GM19324 (cell line): ENCODE measurements at regions not wholly inside any gene's neighbourhood (a gene's known extent, or its start where the extent isn't known, plus 50 kb on each side); places are given as distances from the start of the nearest gene placed in this dataset.
"Not testable (repeated sequence)": the region's sequence is repeated elsewhere in the genome, so short reads cannot be mapped to it uniquely, and the experiment has no call there.

Experiments
- ATAC-seq: cut with Tn5 transposase; IDR thresholded peaks from one replicate; pipeline ENCODE4 v1.9.1; 2021; ENCODE audit warnings: mild to moderate bottlenecking, moderate library complexity; ENCODE audit not compliant: unreplicated experiment, low FRiP score

GRCh38 chr5:29262339-29263123 lies 1931.0 kb upstream of the CDH6 start:
- no peak for ATAC-seq

- ATAC-seq = no peak
These were observed 1932.3 kb upstream of the CDH6 start for GRCh38 chr5:29261213-29261612.

DNA sequence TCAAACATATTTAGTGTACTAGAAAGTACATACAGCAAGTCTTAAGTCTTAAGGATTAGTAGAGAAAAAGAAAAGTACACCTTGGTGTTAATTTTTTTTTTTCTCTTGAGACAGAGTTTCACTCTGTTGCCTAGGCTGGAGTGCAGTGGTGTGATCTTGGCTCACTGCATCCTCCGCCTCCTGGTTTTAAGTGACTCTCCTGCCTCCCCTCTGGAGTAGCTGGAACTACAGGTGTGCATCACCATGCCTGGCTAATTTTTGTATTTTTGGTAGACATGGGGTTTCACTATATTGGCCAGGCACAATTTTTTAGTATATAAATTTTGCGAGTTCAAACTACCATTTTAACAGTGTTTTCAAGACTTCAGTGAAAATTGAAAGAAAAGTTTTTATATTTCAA lies 1941.1 kb upstream of the CDH6 start:
- no peak for ATAC-seq

GRCh38 chr5:29247346-29248028 lies 1946.0 kb upstream of the CDH6 start:
- ATAC-seq = no peak

- ATAC-seq = no peak
These were observed 1953.1 kb upstream of the CDH6 start for GRCh38 chr5:29240379-29240778.

DNA sequence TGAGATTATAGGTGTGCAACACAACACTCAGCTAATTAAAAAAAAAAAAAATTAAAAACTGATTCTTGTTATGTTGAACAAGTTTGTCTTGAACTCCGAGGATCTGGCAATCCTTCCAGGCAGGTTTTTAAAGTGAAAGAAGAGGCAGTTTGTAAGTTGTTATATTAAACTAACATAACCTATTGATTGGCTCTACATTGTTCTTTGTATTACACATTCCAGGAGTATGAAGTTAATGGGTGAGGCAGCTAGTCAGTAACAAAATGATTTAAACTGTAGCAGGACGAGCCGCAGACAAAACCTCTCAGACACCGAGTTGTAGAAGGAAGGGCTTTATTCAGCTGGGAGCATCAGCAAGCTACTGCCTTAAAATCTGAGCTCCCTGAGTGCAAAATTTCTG lies 1953.9 kb upstream of the CDH6 start:
- ATAC-seq = no peak

GRCh38 chr5:29238115-29238514 lies 1955.4 kb upstream of the CDH6 start:
- no peak for ATAC-seq

GRCh38 chr5:29231154-29231553 lies 1962.3 kb upstream of the CDH6 start:
- no peak for ATAC-seq

GRCh38 chr5:29230591-29230990 lies 1962.9 kb upstream of the CDH6 start:
- ATAC-seq = no peak

- ATAC-seq = no peak
These were observed 1964.0 kb upstream of the CDH6 start for GRCh38 chr5:29229461-29229860.

- no peak for ATAC-seq
These were observed 1975.3 kb upstream of the CDH6 start for GRCh38 chr5:29218138-29218537.

DNA sequence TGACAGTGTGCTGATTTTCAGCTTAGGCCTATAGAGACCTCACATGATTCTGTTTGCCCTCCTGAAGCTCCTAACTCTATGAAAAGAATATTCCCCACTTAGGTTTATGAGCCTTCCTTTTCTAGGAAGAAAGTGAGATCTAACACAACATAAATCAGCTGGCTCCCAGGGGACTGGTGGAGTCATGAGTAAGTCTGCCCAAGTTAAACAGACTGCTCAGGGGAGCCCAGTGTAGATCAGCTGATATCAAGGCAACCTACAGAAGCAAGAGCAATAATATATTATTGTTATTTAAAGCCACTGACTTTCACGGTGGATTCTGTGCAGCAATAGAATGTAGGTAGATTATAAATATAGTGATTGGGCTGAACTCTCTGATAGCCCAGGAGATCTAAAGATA lies 1978.6 kb upstream of the CDH6 start:
- ATAC-seq = no peak

DNA sequence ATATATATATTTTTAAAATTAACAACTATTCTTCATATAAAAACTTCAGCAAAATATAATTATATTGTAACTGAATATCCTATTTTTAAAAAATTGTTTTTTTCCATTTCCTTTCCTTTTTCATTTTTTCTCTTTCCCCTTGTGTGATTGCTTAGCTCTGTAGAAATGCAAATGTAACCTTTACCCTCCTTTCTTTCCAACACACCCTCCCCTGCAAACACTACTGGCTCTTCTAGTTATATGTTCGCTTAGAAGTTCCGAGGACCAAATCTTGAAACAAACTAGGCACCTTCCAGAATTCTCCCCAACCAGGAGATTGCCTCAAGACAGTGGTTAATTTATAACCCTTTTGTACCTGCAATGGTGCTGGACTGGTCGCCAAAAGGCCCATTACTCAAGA lies 1980.0 kb upstream of the CDH6 start:
- no peak for ATAC-seq

DNA sequence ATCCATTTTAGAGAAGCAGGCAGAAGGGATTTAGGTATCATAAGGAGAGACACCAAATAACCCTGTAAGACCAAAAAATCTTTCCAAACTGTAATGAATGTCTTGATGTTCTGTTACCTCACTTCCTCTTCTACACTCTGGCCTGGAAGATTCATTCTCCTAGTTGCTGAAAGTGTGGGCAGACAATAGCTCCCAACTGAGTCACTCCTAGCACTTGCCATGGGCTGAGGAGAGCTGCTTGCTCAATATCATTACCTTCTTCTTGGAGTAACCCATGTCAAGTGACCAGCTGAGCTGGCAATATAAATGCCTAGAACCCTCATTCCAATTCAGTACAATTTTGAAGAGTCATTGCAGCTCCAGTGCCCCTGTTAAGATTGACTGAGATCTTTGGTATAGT lies 1985.5 kb upstream of the CDH6 start:
- ATAC-seq = no peak

DNA sequence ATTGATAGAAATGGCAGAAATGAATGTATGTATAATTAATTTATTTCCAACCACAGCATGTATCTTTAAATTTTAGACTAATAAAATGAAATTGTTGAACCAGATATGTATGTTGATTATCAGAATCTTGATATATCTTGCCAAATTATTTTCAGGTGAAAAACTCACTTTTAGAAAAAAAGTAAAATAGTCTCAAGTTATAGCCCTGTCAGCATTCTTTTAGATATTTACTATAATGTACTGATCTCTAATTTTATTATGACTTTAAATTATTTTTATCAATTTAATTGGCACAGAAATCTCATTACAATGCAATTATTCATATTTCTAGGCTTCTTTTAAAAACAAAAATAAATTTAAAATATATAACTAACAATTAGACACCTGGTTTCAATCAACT lies 1990.4 kb upstream of the CDH6 start:
- no peak for ATAC-seq

GRCh38 chr5:29197631-29198454 lies 1995.6 kb upstream of the CDH6 start:
- ATAC-seq = no peak

- no peak for ATAC-seq
These were observed 1999.5 kb upstream of the CDH6 start for GRCh38 chr5:29193972-29194371.

- ATAC-seq = not testable (repeated sequence)
These were observed 2002.0 kb upstream of the CDH6 start for GRCh38 chr5:29191269-29192048.

DNA sequence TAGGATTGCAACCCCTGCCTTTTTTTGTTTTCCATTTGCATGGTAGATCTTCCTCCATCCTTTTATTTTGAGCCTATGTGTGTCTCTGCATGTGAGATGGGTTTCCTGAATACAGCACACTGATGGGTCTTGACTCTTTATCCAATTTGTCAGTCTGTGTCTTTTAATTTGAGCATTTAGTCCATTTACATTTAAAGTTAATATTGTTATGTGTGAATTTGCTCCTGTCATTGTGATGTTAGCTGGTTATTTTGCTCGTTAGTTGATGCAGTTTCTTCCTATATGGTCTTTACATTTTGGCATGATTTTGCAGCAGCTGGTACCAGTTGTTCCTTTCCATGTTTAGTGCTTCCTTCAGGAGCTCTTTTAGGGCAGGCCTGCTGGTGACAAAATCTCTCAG lies 2003.1 kb upstream of the CDH6 start:
- ATAC-seq = not testable (repeated sequence)

GRCh38 chr5:29186380-29186779 lies 2007.1 kb upstream of the CDH6 start:
- ATAC-seq = not testable (repeated sequence)

GRCh38 chr5:29185558-29185957 lies 2007.9 kb upstream of the CDH6 start:
- no peak for ATAC-seq
